Neural progenitor cell (in vitro differentiated cells): ENCODE measurements at regions not wholly inside any gene's neighbourhood (a gene's known extent, or its start where the extent isn't known, plus 50 kb on each side); places are given as distances from the start of the nearest gene placed in this dataset.

Source experiments
- CTCF ChIP-seq: fragments of 200-600 bp; sonication (generic); IDR thresholded peaks from 2 replicates; pipeline ENCODE4 v1.5.1; 2017; ENCODE audit warnings: antibody characterized with exemption, mild to moderate bottlenecking
- EZH2phosphoT487 ChIP-seq: fragments of 200-600 bp; sonication (generic); IDR thresholded peaks from 2 replicates; pipeline ENCODE4 v1.6.1; 2017; ENCODE audit warnings: antibody characterized with exemption

GRCh38 chr3:148074946-148075345 lies 622.8 kb upstream of the AGTR1 start:
- TF ChIP-seq CTCF, result no peak
- TF ChIP-seq EZH2phosphoT487, result no peak
